NCI-H748 (cell line): ENCODE measurements at regions not wholly inside any gene's neighbourhood (a gene's known extent, or its start where the extent isn't known, plus 50 kb on each side); places are given as distances from the start of the nearest gene placed in this dataset.

ENCODE experiments used
- DNase-seq: peaks from one replicate; lab custom pipeline; 2025; ENCODE audit not compliant: unreplicated experiment; lab: John Stamatoyannopoulos, UW

DNA sequence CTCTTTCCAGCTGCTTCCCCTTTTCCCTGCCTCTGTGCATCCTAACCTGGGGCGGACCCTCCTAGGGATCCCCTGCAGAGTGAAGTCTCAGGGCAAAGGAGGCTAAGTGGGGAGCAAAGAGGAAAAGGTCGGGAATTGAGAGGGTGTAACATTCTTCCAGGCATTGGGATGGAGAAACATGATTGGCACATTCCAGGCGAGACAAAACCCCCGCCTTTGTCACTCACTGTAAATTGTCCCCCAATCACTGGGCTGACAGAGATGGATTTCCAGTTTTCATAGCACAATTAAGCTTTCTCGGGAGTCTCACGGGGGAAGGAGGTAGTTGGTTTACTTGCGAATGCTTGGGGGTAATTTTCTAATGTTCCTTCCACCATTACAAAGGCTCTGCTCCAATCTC, 74.9 kb downstream of the MIAT start:
- no peak for DNase-seq

DNA sequence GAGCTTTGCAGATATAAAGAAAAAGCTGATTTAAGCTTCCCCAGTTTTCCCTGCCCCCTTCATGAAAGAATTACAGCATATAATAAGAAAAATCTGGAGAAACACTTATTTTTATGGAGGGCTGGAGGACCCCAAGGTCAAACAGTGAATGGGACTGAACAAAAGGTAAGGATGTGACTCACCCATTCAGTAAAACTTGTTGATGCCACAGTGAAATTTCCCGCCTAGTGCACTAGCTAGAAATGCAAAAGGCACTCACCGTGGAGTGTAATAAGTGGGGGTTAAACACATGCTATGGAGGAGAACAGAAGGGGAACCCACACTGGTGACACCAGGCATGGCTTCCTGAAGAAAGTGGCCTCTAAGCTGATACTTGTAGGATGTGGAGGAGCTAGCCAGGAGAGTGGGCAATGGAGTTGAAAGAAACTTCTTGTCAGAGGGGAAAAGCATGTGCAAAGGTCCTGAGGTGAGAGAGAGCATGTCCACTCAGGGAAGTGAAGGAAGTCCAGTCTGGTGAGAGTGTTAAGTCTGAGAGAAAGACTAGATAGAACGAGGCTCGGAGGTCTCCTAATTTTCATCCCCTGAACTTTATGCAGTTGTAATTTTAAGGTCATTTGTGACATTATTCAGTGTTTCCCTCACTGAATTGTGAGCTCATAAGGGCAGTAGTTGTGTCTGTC, 77.1 kb downstream of the MIAT start:
- no peak for DNase-seq

DNA sequence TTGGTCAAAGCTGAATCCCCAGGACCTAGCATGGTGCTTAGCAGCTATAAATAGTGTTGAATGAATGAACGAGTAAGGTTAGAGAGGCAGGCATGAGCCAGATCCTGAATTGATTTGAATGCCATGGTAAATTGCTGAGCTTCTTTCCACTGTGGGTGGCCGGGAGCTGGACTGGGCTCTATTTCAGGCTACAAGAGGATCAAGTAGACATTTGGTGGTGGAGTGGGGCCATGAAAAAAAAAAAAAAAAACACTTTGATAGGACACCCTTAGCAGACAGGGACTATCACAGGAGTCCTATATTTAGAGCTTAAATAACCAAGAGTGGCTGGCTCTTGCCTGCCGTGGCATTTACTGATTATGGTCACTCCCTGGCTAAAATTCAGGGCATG, 77.6 kb downstream of the MIAT start:
- no peak for DNase-seq

DNA sequence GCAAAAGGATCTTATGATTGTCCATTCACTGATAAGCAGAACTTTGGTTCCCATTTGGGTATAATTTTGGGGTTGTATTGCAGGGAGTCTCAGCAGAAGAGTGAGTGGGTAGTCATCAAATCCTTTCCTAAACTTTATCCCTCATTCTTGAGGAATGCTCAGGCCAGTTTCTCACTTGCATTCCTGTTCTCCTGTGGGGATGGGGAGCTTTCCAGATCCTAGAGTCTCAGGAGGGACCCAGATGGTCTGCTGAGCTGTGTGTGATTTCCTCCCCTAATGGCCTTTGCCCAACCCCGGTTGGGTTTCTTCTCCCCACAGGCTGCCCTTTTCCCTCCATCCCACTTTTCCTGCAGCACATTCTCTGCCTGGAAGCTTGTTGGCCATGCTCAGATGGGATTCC, 79.9 kb downstream of the MIAT start:
- DNase-seq: no peak

DNA sequence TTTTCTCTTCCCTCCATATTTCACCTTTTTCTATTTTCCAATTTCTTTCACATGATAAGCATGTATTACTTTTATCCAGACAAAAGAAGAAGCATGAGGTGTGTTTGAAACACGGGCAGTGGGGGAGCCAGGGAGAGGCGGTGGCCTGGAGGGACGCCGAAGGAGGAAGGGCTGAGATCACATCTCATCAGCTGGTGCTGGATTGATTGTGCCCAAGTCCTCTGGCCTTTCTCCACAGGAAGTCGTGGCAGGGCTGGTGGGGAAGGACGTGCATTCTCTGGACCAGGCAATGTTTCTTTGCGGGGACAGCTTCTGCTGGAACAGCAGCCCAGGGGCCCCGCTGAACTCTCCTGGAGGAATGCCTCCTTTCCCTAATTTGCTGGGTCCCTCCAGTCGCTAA, 82.9 kb downstream of the MIAT start:
- DNase-seq: no peak

DNA sequence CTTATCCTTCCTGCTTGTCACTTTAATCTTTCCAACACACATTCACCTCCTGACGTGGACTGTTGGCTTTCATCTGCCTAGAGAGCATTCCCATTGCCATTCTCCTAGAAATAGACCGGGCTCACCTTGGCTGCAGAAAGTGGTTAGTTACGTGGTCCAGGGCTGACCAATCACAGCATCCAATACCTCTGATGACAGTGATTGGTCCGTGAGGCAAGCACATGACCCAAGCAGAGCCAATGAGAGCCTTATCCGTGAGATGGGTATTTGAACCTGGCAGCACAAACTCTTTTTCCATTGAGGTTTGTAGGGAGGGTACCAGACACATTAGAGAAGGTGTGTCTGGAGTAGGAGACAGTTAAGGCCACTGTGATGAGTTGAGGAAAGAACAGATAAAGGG, 85.8 kb downstream of the MIAT start:
- no peak for DNase-seq

DNA sequence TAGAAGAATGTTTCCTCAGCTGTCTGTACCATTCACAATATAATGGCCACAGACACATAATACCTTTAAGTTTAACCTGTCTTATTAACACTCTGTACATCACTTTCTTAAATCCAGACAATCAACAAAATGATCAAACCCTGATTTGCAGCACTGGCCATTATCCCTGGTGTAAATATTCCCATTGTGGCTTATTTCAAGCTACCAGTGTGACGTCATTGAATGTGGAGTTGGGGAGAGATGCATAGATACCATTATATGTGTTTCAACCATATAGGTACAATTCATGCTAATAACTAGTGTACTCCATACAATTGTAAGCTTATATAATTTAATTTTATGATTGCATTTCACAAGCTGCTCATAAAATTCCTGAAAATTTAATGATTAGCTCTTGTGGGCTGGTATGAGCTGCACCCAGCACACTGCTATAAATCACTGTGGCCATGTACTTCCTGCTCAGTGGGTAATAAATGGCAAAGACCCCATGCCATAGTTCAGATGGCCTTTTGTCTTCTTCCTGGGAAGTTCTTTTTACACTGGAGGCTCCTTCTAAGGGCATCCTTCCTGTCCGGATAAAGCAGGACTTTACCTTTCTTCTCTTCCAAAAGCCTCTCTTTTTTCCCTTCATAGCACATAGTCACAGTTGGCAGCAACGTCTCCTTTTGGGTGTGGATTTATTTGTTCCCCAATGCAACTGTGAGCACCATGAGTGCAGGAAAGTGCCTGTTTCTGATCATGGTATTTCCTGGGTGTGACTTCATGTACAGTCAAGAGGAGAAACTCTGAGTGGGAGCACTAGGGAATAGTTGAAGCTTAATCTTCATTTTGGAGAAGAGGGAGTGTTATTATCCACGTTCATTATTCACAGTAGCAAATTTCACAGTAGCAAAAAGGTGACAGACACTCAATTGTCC, 87.8 kb downstream of the MIAT start:
- no peak for DNase-seq

DNA sequence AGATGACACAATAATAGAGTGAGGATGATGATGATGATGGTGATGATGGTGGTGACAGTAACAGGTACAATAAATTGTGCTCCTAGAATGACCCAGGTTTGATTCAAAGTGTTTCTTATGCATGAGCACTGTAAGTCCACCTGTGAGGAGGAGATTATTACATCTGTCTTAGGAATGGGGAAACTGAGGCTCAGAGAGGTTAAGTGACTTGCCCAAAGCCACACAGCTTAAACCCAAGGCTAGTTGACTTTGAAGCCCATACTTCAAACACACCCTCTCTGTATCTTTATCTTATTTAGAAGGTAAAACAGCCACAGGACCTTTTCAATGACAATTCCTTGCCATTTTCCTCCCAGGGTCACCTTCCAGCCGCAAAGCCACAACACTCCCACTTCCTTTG, 88.9 kb downstream of the MIAT start:
- no peak for DNase-seq

DNA sequence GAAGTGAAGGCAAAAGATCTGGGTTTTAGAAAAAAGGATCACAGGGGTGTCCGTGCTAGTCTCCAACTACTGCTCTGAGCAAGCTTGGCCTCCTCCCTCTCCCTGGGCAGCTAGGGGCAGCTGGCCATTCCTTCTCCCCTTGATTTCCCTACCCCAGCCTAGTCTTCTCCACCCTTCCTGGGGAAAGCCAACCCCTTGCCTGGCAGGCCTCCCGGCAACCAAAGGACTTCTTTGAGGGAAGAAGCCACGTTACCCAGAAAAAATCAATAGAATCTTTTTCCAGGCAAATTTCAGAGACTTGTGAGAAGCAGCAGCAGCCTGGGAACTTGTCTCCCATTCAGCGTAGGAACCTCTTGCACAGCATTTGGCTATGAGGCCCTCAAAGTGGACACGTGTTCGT, 91.5 kb downstream of the MIAT start:
- no peak for DNase-seq

DNA sequence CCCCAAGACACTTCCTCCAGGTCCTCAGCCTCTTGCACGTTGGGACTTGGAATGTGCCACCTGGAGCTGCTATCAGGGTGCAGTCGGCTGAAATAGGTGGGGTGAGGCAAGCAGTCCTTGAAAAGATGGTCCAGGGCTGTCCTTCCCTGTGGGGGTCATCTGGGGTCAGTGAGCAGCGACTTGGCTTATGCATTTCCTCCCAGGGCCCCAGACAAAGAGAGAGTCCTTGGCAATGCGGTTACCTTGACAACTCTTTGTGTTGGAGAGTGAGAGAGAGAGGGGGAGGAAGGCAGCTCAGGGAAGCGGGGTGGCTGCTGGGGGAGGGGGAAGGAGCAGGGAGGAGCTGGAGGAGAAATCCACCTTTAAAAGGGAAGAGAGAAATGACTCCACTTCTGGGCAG, 93.8 kb downstream of the MIAT start:
- peak; percentile 27 for DNase-seq

DNA sequence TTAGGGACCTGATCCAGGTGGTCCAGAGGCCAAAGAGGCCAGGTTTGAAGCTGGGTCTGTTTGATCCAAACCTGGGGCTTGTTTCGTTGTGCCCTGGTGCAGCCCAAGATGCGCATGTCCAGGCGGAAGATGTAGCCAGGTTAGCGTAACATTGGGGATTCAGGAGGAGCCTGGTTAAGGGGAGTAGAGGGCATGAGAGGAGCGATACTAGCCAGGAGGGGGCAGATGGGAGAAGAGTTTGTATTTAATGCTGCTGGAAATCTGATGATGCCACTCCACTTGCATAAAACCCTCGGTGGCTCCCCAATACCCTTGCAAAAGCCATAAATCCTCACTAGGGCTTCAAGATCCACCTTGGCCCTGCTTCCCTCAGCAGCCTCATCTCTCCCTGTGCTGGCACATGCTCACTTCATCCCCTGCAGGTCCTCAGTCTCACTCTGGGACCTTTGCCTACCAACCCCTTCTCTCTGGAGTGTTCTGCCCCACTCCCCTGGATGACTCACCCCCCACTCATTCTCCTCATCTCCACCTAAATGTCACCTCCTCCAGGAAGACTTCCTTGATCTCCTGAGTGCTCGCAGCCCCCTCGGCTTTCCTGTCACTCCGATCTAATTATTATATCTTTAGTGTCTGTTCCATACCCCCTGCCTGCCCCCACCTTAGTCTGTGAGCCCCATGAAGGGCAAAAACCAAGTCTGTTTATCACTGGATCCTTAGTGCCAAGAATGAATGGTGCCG, 95.9 kb downstream of the MIAT start:
- DNase-seq: no peak

DNA sequence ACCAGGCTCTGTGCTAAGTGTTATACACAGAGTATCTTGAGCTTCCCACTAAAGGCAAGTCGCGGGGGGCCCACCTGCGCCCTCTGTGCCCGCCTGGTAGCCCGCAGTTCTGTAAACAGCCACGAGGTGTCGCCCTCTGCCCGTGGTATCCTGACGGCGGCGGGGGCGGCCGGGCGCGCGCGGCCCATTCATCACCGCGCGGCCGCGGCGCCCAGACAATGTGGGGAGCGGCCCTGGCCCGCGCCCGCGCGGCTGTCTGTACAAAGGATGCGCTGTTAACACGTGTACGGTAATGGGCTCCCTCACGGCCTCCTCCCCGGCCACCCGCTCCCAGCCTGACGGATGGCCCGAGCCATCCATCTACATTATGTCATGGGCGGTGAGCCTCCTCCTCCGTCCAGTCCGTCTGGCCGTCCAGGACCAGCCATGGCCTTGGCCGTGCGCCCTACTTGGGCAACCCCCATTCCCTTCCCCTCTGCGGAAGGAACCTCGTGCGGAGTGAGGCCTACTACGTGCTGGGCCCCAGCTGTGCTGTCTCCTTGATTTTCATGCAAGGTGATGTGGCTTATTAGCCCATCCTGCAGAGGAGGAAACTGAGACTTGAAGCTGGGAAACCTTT, 99.4 kb downstream of the MIAT start:
- peak; percentile 63 for DNase-seq

DNA sequence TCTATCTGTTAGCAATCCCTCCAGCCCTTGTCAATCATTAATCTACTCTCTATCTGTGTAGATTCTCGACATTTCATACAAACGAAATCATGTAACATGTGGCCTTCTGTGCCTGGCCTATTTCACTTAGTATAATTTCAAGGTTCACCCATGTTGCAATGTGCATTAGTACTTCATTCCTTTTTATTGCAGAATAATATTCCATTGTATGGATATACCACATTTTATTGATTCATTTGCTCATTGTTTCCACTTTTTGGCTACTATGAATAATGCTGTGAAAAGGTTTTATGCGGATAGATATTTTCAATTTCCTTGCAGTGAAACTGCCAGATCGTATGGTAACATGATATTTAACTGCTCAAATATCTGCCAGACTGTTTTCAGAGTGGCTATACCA, 100.1 kb downstream of the MIAT start:
- no peak for DNase-seq

DNA sequence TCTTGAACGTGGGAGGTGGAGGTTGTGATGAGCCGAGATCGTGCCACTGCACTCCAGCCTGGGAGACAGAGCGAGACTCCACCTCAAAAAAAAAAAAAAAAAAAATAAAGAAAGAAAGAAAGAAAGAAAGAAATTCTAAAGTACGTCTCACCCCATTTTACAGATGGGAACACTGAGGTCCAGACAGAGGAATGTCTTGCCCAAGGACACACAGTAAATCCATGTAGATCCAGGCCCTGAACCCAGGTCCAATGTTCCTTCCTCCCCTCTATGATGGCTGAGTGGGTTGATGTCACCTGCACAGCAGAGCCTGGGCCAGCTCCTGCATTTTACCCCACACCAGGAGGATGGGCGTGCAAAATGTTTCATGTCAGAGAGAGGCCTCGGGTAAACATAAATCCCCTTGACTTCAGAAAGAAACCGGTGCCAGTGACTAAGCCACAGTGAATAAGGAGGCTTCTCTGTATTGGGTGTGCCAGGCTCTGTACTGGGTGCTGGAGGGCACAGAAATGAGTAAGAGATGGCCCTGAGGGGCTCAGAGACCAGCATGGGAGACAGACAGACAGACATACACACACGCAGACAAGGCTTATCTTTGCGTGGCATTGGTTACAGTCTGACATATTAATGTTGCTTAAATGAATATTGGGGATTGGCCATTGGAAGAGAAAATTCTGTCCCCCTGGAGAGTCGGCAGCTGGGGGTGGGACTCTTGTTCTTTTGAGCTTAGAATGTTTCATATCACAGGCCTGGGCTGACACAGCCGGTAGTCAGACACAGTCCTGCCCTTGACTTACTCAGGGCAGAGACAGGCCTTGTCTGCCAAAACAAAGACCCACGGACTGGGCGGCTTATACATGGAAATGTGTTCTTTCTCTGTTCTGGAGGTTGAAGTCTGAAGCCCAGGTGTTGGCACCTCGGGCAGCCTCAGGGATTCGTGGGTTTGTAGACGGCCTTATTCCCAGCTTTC, 105.4 kb downstream of the MIAT start:
- no peak for DNase-seq

DNA sequence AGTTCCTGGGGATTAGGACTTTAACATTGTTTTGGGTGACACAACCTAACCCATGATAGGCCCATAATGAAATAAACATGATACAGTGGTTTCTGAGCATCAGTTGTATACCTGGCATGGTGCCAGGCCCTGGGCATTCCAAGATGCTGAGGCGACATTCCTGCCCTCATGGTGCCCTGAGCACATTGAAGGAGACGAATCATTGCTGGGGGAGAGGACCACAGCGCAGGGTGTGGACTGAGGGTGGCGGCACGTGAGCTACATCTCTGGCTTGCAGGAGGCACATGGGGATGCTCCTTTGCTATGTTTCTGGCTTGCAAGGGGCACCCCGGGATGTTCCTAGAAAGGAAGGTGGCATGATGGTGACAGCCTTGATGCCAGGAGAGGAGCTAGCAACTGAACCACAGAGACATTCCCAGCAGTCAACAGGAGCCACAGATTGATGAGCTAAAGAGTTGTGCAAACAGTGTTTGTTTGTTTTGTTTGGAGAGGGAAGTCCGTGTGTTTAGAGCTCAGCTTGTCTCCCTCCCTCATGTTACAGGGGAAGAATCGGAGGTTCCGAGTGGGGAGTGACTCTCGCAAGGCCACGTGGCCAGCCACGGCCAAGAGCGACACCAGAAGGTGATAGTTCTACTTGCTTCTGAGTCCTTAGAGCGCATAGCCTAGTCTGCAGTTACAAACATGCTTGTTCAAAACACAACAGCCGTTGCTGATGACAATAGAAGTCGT, 106.4 kb downstream of the MIAT start:
- peak; percentile 81 for DNase-seq

DNA sequence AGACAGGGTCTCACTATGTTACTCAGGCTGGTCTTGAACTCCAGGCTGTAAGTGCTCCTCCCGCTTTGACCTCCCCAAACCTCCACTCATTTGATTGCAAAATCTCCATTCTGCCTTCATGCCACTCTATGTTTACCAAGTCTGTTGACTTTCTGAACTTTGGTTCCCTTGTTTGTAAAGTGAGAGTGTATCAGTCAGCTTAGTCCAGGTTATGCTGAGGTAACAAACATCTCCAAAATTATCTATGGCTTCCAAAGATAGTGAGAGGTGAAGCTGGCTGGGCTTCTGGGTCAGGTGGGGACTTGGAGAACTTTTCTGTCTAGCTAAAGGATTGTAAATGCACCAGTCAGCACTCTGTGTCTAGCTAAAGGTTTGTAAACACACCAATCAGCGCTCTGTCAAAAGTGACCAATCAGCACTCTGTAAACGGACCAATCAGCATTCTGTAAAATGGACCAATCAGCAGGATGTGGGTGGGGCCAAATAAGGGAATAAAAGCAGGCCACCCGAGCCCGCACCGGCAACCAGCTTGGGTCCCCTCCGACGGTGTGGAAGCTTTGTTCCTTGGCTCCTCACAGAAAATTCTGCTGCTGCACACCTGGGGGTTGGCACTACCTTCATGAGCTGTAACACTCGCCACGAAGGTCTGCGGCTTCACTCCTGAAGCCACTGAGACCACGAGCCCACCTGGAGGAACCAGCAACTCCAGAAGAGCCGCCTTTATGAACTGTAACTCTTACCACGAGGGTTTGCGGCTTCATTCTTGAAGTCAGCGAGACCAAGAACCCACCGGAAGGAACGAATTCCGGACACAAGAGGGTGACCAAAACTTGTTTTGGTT, 109.3 kb downstream of the MIAT start:
- no peak for DNase-seq

DNA sequence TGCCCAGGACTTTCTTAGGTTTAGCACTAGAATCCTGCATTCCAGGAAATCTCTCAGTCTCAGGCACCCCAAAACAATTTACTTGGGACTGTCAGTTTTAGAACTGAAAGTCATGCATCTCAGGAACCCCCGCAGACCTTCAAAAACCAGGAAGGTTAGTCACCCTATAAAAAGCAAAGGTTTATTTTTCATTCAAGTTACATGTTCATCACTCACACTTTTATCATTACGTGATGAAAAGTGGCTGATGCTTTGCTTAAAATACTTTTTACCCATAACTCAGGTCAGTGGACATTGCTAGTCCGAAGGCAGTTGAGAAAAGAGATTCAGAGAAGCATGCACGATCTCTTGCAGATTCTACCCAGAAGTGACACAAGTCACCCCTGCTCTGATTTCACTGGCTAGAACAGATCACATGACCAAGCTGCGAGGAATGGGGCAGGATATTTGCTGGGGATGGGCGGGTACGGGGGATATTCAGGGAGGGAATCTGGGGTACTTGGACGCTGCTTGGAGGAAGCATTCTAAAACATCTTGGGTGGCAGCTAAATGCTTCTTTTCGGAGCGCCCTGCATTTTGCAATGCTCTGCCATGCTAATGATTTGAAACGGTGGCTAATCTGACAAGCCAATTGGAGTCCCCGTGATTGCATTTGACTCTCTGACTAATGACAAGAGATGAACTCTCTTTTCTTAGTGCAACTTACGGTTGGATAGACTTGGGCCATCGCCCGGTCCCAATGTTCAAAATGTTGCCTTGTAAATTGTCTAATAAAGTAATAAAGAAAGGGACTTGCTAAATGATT, 110.2 kb downstream of the MIAT start:
- DNase-seq: no peak

DNA sequence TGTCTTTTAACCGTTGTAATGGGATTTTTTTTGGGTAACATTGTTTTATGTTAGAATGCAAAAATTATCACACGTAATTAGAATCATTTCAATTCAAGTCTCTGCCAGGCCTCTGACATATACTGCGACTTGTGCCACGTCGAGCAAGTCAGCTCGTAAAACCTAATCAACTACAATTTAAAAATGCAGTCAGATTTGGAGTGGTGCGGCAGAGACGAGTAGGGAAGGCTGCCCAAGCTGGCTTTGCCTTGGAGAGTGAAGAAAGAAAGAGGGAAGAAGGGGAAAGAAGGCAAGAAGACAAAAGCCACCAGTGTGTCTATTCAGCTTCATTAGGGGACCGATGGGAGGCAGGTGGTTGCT, 110.7 kb downstream of the MIAT start:
- no peak for DNase-seq
